ENCODE measurements at regions not wholly inside any gene's neighbourhood (a gene's known extent, or its start where the extent isn't known, plus 50 kb on each side); places are given as distances from the start of the nearest gene placed in this dataset.

DNA sequence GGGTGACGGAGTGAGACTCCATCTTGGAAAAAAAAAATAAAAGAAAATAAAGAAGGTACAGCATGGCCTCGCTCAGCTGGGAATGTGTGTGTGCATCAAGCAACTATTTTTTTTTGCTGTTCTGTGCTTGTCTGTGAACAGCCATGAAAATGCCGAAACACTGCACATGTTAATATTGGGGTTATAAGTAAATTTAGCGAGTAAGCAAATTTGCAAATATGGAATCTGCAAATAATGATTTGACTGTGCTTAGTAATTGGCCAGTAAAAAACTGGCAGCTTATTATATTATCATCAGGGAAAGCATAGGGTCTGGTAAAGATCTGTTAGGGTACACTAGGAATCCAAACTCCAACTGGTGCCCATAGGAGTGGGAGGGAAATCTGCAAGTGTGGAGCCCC lies 278.1 kb upstream of the KLF4 start:
- TF ChIP-seq ZBTB8A (tag by site-specific recombination; IDR thresholded peaks at IDR 0.05) (no peak), YY1 (tag by site-specific recombination; IDR thresholded peaks at IDR 0.05) (no peak), MEIS1 (CRISPR knock-in tag; IDR thresholded peaks at IDR 0.05; ENCODE audit: borderline replicate concordance) (no peak), ZIC2 (tag by site-specific recombination; IDR thresholded peaks at IDR 0.05) (no peak), ZNF19 (tag by site-specific recombination; IDR thresholded peaks at IDR 0.05; ENCODE audit: low read depth) (no peak), BCL11A (tag by site-specific recombination; IDR thresholded peaks at IDR 0.05; ENCODE audit: low read depth) (no peak), ZNF558 (tag by site-specific recombination; IDR thresholded peaks at IDR 0.05) (no peak), ZFHX2 (tag by site-specific recombination; conservative IDR thresholded peaks at IDR 0.05) (no peak), ZNF274 (IDR thresholded peaks at IDR 0.05; ENCODE audit: low read length) (no peak), ZNF274 (tag by site-specific recombination; IDR thresholded peaks at IDR 0.05; ENCODE audit: borderline replicate concordance) (no peak)
- TF ChIP-seq, protein P1, sequence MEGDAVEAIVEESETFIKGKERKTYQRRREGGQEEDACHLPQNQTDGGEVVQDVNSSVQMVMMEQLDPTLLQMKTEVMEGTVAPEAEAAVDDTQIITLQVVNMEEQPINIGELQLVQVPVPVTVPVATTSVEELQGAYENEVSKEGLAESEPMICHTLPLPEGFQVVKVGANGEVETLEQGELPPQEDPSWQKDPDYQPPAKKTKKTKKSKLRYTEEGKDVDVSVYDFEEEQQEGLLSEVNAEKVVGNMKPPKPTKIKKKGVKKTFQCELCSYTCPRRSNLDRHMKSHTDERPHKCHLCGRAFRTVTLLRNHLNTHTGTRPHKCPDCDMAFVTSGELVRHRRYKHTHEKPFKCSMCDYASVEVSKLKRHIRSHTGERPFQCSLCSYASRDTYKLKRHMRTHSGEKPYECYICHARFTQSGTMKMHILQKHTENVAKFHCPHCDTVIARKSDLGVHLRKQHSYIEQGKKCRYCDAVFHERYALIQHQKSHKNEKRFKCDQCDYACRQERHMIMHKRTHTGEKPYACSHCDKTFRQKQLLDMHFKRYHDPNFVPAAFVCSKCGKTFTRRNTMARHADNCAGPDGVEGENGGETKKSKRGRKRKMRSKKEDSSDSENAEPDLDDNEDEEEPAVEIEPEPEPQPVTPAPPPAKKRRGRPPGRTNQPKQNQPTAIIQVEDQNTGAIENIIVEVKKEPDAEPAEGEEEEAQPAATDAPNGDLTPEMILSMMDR (tag by site-specific recombination; IDR thresholded peaks at IDR 0.05) = no peak
- TF ChIP-seq, protein P2, sequence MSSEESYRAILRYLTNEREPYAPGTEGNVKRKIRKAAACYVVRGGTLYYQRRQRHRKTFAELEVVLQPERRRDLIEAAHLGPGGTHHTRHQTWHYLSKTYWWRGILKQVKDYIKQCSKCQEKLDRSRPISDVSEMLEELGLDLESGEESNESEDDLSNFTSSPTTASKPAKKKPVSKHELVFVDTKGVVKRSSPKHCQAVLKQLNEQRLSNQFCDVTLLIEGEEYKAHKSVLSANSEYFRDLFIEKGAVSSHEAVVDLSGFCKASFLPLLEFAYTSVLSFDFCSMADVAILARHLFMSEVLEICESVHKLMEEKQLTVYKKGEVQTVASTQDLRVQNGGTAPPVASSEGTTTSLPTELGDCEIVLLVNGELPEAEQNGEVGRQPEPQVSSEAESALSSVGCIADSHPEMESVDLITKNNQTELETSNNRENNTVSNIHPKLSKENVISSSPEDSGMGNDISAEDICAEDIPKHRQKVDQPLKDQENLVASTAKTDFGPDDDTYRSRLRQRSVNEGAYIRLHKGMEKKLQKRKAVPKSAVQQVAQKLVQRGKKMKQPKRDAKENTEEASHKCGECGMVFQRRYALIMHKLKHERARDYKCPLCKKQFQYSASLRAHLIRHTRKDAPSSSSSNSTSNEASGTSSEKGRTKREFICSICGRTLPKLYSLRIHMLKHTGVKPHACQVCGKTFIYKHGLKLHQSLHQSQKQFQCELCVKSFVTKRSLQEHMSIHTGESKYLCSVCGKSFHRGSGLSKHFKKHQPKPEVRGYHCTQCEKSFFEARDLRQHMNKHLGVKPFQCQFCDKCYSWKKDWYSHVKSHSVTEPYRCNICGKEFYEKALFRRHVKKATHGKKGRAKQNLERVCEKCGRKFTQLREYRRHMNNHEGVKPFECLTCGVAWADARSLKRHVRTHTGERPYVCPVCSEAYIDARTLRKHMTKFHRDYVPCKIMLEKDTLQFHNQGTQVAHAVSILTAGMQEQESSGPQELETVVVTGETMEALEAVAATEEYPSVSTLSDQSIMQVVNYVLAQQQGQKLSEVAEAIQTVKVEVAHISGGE (tag by site-specific recombination; conservative IDR thresholded peaks at IDR 0.05; ENCODE audit: low read depth) = no peak
